ENCODE measurements at regions not wholly inside any gene's neighbourhood (a gene's known extent, or its start where the extent isn't known, plus 50 kb on each side); places are given as distances from the start of the nearest gene placed in this dataset.

- Histone ChIP-seq H2AFZ (ENCODE audit: low read depth, low read length) (no peak overlapping the region), H3K9me2 (ENCODE audit: insufficient read depth, low read length) (no peaks in the 10 kb centered on the region)
Observed at GRCh38 chr15:87340370-87340769, 916.2 kb downstream of the NTRK3 start.

GRCh38 chr15:87326269-87326668 lies 930.3 kb downstream of the NTRK3 start:
- H3K4me2 ChIP-seq (ENCODE audit: low read length): no peak overlapping the region
- H3K9me3 ChIP-seq (ENCODE audit: low read length): no peaks in the 10 kb centered on the region
- H3K36me3 ChIP-seq (ENCODE audit: insufficient read depth, low read length): no peaks in the 10 kb centered on the region
- no peaks in the 10 kb centered on the region for H4K20me1 ChIP-seq (ENCODE audit: insufficient read depth)
- no peaks in the 10 kb centered on the region for H3K79me2 ChIP-seq (replicated peaks; ENCODE audit: insufficient read depth, low read length)
- H2AFZ ChIP-seq (ENCODE audit: low read depth, low read length): no peak overlapping the region
- H3K27ac ChIP-seq (ENCODE audit: low read length): no peak overlapping the region
- no peak overlapping the region for H3K9ac ChIP-seq (ENCODE audit: low read length)
- H3K27me3 ChIP-seq (ENCODE audit: insufficient read depth, low read depth, low read length): no peaks in the 10 kb centered on the region
- no peak overlapping the region for H3K4me3 ChIP-seq (ENCODE audit: low read length)
- TF ChIP-seq TAF1 (IDR thresholded peaks at IDR 0.05; ENCODE audit: low read depth) (no peak), REST (IDR thresholded peaks at IDR 0.05; ENCODE audit: borderline replicate concordance) (no peak)
- H3K9me2 ChIP-seq (ENCODE audit: insufficient read depth, low read length): no peaks in the 10 kb centered on the region
- H3F3A ChIP-seq (ENCODE audit: insufficient read depth, low read length, poor library complexity, severe bottlenecking): no peaks in the 10 kb centered on the region

More at GRCh38 chr15:87340370-87340769, 916.2 kb downstream of the NTRK3 start:
- no peaks in the 10 kb centered on the region for H3F3A ChIP-seq (ENCODE audit: insufficient read depth, low read length, poor library complexity, severe bottlenecking)
- H3K4me3 ChIP-seq (ENCODE audit: low read length): no peak overlapping the region
- no peaks in the 10 kb centered on the region for H4K20me1 ChIP-seq (ENCODE audit: insufficient read depth)
- no peak overlapping the region for H3K9ac ChIP-seq (ENCODE audit: low read length)
- no peaks in the 10 kb centered on the region for H3K9me3 ChIP-seq (ENCODE audit: low read length)
- H3K36me3 ChIP-seq (ENCODE audit: insufficient read depth, low read length): no peaks in the 10 kb centered on the region
- H3K27ac ChIP-seq (ENCODE audit: low read length): no peak overlapping the region
- no peaks in the 10 kb centered on the region for H3K27me3 ChIP-seq (ENCODE audit: insufficient read depth, low read depth, low read length)
- H3K79me2 ChIP-seq (replicated peaks; ENCODE audit: insufficient read depth, low read length): no peaks in the 10 kb centered on the region
- no peak overlapping the region for H3K4me2 ChIP-seq (ENCODE audit: low read length)
- no peak for TF ChIP-seq EZH2 (IDR thresholded peaks at IDR 0.05; ENCODE audit: borderline replicate concordance, insufficient read depth, low read length, poor library complexity, severe bottlenecking)
- TF ChIP-seq EP300 (conservative IDR thresholded peaks at IDR 0.05; ENCODE audit: poor library complexity, severe bottlenecking): no peak
- TF ChIP-seq TAF1 (IDR thresholded peaks at IDR 0.05; ENCODE audit: low read depth): no peak
- TF ChIP-seq MXI1 (conservative IDR thresholded peaks at IDR 0.05; ENCODE audit: poor library complexity, severe bottlenecking): no peak
- TF ChIP-seq REST (IDR thresholded peaks at IDR 0.05; ENCODE audit: borderline replicate concordance): no peak
- TF ChIP-seq POLR2AphosphoS5 (IDR thresholded peaks at IDR 0.05): no peak
- TF ChIP-seq CTCF (IDR thresholded peaks at IDR 0.05; ENCODE audit: poor library complexity, severe bottlenecking): no peak
- no peak for TF ChIP-seq RAD21 (conservative IDR thresholded peaks at IDR 0.05)

All from neural cell (in vitro differentiated cells).